HG02571 (cell line): ENCODE measurements at regions not wholly inside any gene's neighbourhood (a gene's known extent, or its start where the extent isn't known, plus 50 kb on each side); places are given as distances from the start of the nearest gene placed in this dataset.

Experiments used
- ATAC-seq: cut with Tn5 transposase; IDR thresholded peaks from one replicate; pipeline ENCODE4 v1.9.1; 2021; ENCODE audit warnings: mild to moderate bottlenecking, moderate library complexity; ENCODE audit not compliant: unreplicated experiment

- no peak for ATAC-seq
These were observed 99.2 kb upstream of the RAPGEF2 start for GRCh38 chr4:159003420-159004253.

DNA sequence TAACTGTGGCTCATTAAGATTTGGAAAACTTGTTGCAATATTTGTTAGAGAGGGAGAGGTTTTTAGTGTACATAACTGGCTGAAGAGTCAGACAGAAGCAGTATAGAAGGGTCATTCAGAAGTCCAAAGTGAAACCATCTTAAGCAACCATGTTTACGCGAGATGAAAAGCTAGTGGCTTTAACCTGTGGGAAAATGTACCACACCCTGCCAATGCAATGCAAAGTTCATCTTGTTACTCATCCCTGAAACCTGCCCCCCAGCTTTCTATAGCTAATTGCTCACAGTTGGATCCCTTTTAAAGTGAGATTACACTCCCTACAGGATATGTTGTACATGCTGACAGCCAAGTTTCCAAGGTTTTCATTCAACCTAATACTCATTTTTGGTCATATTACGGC lies 96.7 kb upstream of the RAPGEF2 start:
- no peak for ATAC-seq

DNA sequence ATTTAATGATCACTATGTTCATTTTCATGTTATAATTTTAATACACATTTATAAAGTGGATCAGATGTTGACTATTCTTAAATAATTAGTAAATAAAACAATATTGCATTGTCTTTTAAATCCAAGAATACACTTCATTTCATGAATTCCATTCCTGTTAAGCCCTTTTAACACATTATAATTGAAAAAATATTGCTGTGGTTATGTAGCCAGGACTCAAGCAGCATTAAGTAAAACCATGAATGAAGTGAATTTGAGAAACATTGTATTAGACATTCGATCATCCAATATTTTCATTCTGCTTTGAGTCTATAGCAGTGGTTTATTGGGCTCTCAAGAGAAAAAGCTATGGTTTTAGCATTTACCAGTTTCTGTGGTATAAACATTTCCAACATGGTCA lies 94.2 kb upstream of the RAPGEF2 start:
- ATAC-seq, result no peak

GRCh38 chr4:159009521-159009920 lies 93.4 kb upstream of the RAPGEF2 start:
- ATAC-seq, result no peak

GRCh38 chr4:159010100-159010499 lies 92.8 kb upstream of the RAPGEF2 start:
- no peak for ATAC-seq

GRCh38 chr4:159010563-159011260 lies 92.2 kb upstream of the RAPGEF2 start:
- no peak for ATAC-seq

DNA sequence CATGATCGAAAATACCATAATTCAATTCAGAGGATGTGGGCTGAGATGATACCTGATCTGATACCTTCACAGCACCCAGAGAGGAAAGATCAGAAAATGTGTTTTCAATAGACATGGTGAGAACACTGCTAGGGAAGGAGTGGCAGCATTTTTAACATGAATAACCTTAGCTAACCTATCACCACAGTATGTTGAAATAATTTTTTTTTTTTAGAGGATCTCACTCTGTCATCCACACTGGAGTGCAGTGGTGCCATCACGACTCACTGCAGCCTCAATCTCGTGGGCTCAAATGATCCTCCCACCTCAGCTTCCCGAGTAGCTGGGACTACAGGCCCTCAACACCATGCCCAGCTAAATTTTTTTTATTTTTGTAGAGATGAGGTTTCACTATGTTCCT lies 90.5 kb upstream of the RAPGEF2 start:
- ATAC-seq, result no peak

DNA sequence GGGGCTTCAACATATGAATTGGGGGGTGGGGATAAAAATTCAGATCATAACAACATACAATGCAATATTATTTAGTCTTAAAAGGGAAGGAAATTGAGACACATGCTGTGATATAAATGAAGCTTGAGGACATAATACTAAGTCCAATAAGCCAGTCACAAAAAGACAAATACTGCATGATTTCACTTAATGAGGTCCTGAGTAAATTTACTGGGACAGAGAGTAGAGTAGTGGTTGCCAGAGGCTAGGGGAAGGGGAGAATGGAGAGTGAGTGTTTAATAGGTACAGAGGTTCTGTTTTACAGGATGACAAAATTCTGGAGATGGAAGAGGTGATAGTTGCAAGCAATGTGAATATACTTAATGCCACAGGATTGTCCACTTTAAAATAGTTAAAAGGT lies 89.2 kb upstream of the RAPGEF2 start:
- ATAC-seq, result no peak

DNA sequence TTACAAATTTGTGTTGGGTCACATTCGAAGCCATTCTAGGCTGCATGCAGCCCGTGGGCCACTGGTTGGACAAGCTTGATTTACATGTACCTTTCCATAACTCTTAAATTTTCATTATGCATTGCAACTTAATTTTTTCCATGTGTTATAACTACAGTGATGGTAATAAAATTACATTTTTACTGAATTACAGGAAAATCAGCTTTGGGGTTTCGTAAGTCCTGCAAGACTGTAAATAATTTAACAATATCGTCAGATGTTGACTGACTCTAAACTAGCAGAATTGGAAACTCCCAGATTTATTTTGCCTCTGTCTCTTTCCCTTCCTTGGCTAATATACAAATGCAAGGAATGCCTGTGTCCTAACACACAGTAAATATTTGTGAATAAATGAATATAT lies 88.0 kb upstream of the RAPGEF2 start:
- ATAC-seq, result no peak

- ATAC-seq, result no peak
These were observed 87.0 kb upstream of the RAPGEF2 start for GRCh38 chr4:159015841-159016240.

DNA sequence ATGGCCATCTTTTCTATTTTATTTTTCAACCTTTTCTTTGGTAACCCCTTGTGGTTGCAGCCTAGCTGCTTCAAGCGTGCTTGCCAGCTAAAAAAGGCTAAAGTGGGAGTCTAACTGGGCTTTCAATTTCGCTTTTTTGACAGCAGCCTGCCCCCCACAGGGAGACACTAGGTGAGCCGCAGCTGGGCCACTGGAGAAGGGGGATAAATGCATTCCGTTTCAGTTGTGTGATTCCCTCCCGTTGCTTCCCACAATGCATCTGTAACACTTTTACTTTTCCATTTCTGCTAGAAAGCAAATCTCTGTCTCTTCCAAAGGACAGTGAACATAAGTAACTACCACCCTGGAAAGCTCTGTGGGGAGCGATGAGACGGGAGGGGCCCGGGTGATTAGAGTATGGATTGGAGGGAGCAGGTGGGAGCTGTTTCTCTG lies 86.3 kb upstream of the RAPGEF2 start:
- ATAC-seq, result peak; percentile 55

- peak; percentile 25 for ATAC-seq
These were observed 85.4 kb upstream of the RAPGEF2 start for GRCh38 chr4:159017323-159018026.

DNA sequence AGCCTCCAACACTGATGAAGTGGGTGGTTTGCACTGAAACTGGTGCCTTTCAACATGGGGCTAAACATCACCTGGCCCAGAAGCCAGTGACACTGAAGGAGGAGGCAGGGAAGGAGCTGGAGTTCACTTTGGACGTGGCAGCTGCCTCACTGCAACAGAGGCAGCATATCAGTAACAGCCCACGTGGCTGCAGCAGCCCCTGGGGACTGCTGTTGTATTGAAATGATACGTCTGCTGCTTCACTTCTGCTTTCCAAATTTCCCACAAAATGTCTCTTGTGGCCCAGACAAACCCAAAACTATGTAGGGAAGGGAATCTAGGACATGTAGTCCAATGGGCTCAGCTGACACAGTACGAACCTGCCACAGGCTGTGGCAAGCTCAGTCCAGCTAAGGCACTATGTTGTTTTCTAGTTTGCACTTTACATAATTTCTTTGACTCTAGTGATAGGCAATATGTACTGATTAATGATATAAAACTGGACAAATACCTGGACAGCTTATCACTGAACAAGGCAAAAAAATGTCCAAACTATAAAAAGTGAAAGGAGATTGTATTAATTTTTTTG lies 84.7 kb upstream of the RAPGEF2 start:
- peak; percentile 84 for ATAC-seq

DNA sequence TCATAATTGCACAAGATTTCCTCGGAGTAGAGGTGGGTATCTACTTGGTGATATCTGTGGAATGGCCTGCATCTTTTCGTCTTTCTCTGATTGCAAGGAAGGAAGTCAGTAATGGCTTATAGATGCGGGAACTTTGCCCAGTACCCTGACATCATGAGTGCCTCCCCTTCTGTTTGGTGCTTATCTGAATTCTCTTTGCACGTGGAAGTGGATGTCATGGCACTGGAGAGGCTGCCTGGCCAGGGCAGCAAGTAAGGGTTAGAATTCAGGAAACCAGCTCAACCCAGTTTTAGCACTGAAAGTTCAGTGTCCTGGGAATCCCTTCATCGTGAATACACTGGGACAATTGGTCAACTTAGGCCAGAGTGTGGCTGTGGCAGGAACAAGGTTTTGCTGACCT lies 83.5 kb upstream of the RAPGEF2 start:
- no peak for ATAC-seq

- no peak for ATAC-seq
These were observed 81.1 kb upstream of the RAPGEF2 start for GRCh38 chr4:159021597-159022385.

DNA sequence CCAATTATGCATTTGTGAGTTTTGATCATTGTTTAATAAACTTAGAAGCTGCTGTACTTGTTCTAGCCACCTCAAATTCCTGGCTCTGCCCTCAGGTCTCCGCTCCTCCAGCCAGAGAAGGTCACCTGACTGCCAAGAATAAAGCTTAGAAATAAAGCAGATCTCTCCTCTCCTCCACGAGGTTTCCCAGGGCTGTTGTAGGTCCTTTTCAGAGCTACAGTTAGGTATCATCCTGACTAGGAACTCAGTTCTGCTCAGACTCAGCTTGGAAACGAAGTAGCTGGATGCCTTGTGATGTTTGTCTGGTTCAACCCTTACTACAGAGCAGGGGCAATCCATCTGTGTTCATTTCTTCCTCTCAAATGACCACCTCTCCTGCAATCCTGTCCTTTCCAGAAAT lies 79.1 kb upstream of the RAPGEF2 start:
- ATAC-seq, result no peak

GRCh38 chr4:159024266-159024665 lies 78.6 kb upstream of the RAPGEF2 start:
- ATAC-seq, result no peak

DNA sequence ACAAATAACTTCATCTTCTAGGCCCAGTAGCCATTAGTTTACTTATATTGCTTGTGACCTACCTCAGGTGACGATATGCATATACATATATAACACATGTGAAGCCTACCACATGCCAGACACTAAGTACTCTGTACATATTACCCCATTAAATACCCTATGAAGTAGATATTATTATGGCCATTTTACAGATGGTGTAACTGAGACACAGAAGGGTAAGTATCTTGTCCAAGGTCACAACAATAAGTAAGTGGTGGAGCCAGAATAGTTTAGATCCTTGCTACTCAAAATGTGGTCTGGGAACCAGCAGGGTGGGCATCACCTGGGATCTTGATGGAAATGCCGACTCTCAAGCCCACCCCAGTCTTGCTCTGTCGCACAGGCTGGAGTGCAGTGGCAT lies 78.1 kb upstream of the RAPGEF2 start:
- no peak for ATAC-seq

- ATAC-seq, result no peak
These were observed 76.5 kb upstream of the RAPGEF2 start for GRCh38 chr4:159026329-159026728.

GRCh38 chr4:159027535-159027934 lies 75.3 kb upstream of the RAPGEF2 start:
- ATAC-seq, result no peak

DNA sequence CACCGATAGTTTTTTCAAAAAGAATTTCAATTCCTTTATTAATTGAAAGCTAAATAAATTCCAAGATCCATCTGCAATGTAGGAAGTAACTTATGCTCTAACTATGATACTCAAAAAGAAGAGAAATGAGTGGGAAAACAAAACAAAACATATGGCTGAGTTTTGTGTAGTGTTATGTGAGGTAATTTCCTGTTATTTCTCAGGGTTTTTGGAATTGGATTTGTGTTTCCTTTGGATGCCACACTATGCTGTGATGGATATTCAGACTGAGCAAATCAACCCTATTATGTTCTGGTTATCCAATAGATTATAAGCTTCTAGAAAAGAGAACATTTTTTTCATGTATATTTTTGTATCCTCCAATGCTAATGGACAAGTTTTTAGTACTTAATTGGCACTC lies 73.4 kb upstream of the RAPGEF2 start:
- no peak for ATAC-seq
